SK-N-MC (cell line): ENCODE measurements at regions not wholly inside any gene's neighbourhood (a gene's known extent, or its start where the extent isn't known, plus 50 kb on each side); places are given as distances from the start of the nearest gene placed in this dataset.

Experiments
- EZH2 ChIP-seq: fragments of 200-600 bp; sonication (generic); IDR thresholded peaks from one replicate; pipeline ENCODE4 v1.6.1; 2017; ENCODE audit warnings: antibody characterized with exemption
- FOXP2 ChIP-seq: optimal IDR thresholded peaks from 2 replicates; pipeline ENCODE3; 2011; ENCODE audit warnings: mild to moderate bottlenecking, moderate library complexity; ENCODE audit not compliant: insufficient read depth; ENCODE audit errors: extremely low read length, control extremely low read depth
- POLR2AphosphoS5 ChIP-seq: IDR thresholded peaks from 2 replicates; pipeline ENCODE4 v1.6.1; 2012; ENCODE audit warnings: mild to moderate bottlenecking, low read depth, low read length, borderline replicate concordance

GRCh38 chr1:104064399-104064798 lies 314.7 kb downstream of the AMY1C start:
- TF ChIP-seq EZH2 (no peak), POLR2AphosphoS5 (no peak), FOXP2 (no peak)
